HCT116 (cell line): ENCODE measurements at regions not wholly inside any gene's neighbourhood (a gene's known extent, or its start where the extent isn't known, plus 50 kb on each side); places are given as distances from the start of the nearest gene placed in this dataset.

Source experiments
- CTCF ChIP-seq, 3 experiments: fragments of 200-600 bp in 1 of 3; sonication (generic) in 1 of 3; IDR thresholded peaks in 2 of 3; conservative IDR thresholded peaks in 1 of 3; 2 replicates each; pipeline ENCODE4 v1.5.1; 2012 to 2017; ENCODE audit warnings: low read depth in 2 of 3, low read length in 2 of 3, antibody characterized with exemption in 1 of 3, borderline replicate concordance in 1 of 3, control low read depth in 1 of 3, mild to moderate bottlenecking in 1 of 3, mixed read lengths in 1 of 3, mixed run types in 1 of 3, moderate library complexity in 1 of 3; ENCODE audit not compliant: insufficient read depth in 1 of 3
- EZH2 ChIP-seq: fragments of 200-600 bp; sonication (generic); IDR thresholded peaks from 2 replicates; pipeline ENCODE4 v1.6.1; 2017; ENCODE audit warnings: antibody characterized with exemption, mixed run types
- EZH2phosphoT487 ChIP-seq: fragments of 200-600 bp; IDR thresholded peaks from 2 replicates; pipeline ENCODE4 v1.6.1; 2018; ENCODE audit warnings: antibody characterized with exemption, borderline replicate concordance
- POLR2A ChIP-seq: IDR thresholded peaks from 2 replicates; pipeline ENCODE4 v1.7.0; 2011; ENCODE audit warnings: borderline replicate concordance; ENCODE audit not compliant: insufficient read depth, insufficient read length; ENCODE audit errors: extremely low read depth
- SRF ChIP-seq: IDR thresholded peaks from 2 replicates; pipeline ENCODE4 v1.6.1; 2012; ENCODE audit warnings: low read depth
- ZBTB33 ChIP-seq: IDR thresholded peaks from 2 replicates; pipeline ENCODE4 v1.6.1; 2011; ENCODE audit warnings: mild to moderate bottlenecking, low read length, moderate library complexity; ENCODE audit not compliant: insufficient replicate concordance; ENCODE audit errors: extremely low read depth
- ZFX ChIP-seq: fragments of 450-650 bp; IDR thresholded peaks from 2 replicates; pipeline ENCODE4 v1.6.1; 2017
- ZNF274 ChIP-seq: fragments of 200-500 bp; sonication (Bioruptor generic); IDR thresholded peaks from 2 replicates; pipeline ENCODE4 v1.6.1; 2014; ENCODE audit warnings: mild to moderate bottlenecking, low read depth, low read length, inconsistent platforms

- TF ChIP-seq EZH2 (no peak), CTCF (IDR thresholded peaks at IDR 0.05 in 2 of 3, conservative IDR thresholded peaks at IDR 0.05 in 1 of 3; ENCODE audit: borderline replicate concordance in 1 of 3, insufficient read depth in 1 of 3, low read depth in 2 of 3, low read length in 2 of 3) (no peak), SRF (no peak), POLR2A (no peak), ZNF274 (no peak), ZBTB33 (no peak), ZFX (no peak), EZH2phosphoT487 (no peak)
Measured at GRCh38 chr6:109303640-109304283, 78.5 kb downstream of the CD164 start.
